BLaER1 treated with 17β-estradiol and CSF1 and Interleukin-3, amounts not matched to agents 10 nM and 100 nM (cell line): ENCODE measurements at regions not wholly inside any gene's neighbourhood (a gene's known extent, or its start where the extent isn't known, plus 50 kb on each side); places are given as distances from the start of the nearest gene placed in this dataset.

Experiments used
- H3K27ac ChIP-seq, 11 experiments: shearing (Covaris generic); formaldehyde crosslinking; 2 replicates each; pipeline ENCODE4 v1.8.1; 2022
- H3K27me3 ChIP-seq, 11 experiments: shearing (Covaris generic); formaldehyde crosslinking; 2 replicates each; pipeline ENCODE4 v1.8.1; 2022
- H3K36me3 ChIP-seq, 11 experiments: shearing (Covaris generic); formaldehyde crosslinking; 2 replicates each; pipeline ENCODE4 v1.8.1; 2022
- H3K4me1 ChIP-seq, 10 experiments: shearing (Covaris generic); formaldehyde crosslinking; 2 replicates each; pipeline ENCODE4 v1.8.1; 2022
- H3K4me2 ChIP-seq, 11 experiments: shearing (Covaris generic); formaldehyde crosslinking; 2 replicates each; pipeline ENCODE4 v1.8.1; 2022
- H3K4me3 ChIP-seq, 10 experiments: shearing (Covaris generic); formaldehyde crosslinking; 2 replicates each; pipeline ENCODE4 v1.8.1; 2022
- H3K9ac ChIP-seq, 11 experiments: shearing (Covaris generic); formaldehyde crosslinking; 2 replicates each; pipeline ENCODE4 v1.8.1; 2022
- H3K9me3 ChIP-seq, 11 experiments: shearing (Covaris generic); formaldehyde crosslinking; replicated peaks in 1 of 11; 2 replicates each; pipeline ENCODE4 v1.8.1; 2022
- H4K20me1 ChIP-seq, 11 experiments: shearing (Covaris generic); formaldehyde crosslinking; 2 replicates each; pipeline ENCODE4 v1.8.1; 2022
- Cebpa-rat ChIP-seq, 11 experiments: shearing (Covaris generic); IDR thresholded peaks; 2 replicates each; pipeline ENCODE4 v1.8.1; 2022

GRCh38 chr12:42936991-42937390 is 347.4 kb upstream of the PRICKLE1 start:
- Histone ChIP-seq H3K9ac (no peak overlapping the region), H3K4me3 (no peak overlapping the region), H3K27ac (no peak overlapping the region), H3K9me3 (peaks cover 0 to 18% (median 9%) of the 10 kb centered on the region in 11 experiments; a peak in 14 of 22 replicates), H3K4me1 (peaks cover 0 to 5% (median 0%) of the 10 kb centered on the region in 10 experiments; a peak in 3 of 20 replicates), H3K27me3 (no peaks in the 10 kb centered on the region), H4K20me1 (no peaks in the 10 kb centered on the region), H3K4me2 (no peak overlapping the region), H3K36me3 (no peaks in the 10 kb centered on the region)
- no peak for TF ChIP-seq Cebpa-rat (IDR thresholded peaks at IDR 0.05)

GRCh38 chr12:42936260-42936659 is 346.7 kb upstream of the PRICKLE1 start:
- no peak overlapping the region for H3K9ac ChIP-seq
- H3K4me3 ChIP-seq = no peak overlapping the region
- no peaks in the 10 kb centered on the region for H4K20me1 ChIP-seq
- H3K27ac ChIP-seq = no peak overlapping the region
- no peak for TF ChIP-seq Cebpa-rat (IDR thresholded peaks at IDR 0.05)
- H3K4me1 ChIP-seq = peaks cover 0 to 5% (median 0%) of the 10 kb centered on the region in 10 experiments; a peak in 3 of 20 replicates
- no peaks in the 10 kb centered on the region for H3K36me3 ChIP-seq
- no peak overlapping the region for H3K4me2 ChIP-seq
- H3K27me3 ChIP-seq = no peaks in the 10 kb centered on the region
- peaks cover 0 to 12% (median 6%) of the 10 kb centered on the region in 11 experiments; a peak in 13 of 22 replicates for H3K9me3 ChIP-seq

GRCh38 chr12:42935756-42936155 is 346.2 kb upstream of the PRICKLE1 start:
- no peak overlapping the region for H3K4me3 ChIP-seq
- no peaks in the 10 kb centered on the region for H3K27me3 ChIP-seq
- H4K20me1 ChIP-seq = no peaks in the 10 kb centered on the region
- H3K27ac ChIP-seq = no peak overlapping the region
- H3K4me2 ChIP-seq = no peak overlapping the region
- H3K36me3 ChIP-seq = no peaks in the 10 kb centered on the region
- H3K9me3 ChIP-seq = peaks cover 0 to 12% (median 1%) of the 10 kb centered on the region in 11 experiments; a peak in 8 of 22 replicates
- no peak for TF ChIP-seq Cebpa-rat (IDR thresholded peaks at IDR 0.05)
- no peak overlapping the region for H3K9ac ChIP-seq
- H3K4me1 ChIP-seq = peaks cover 0 to 5% (median 0%) of the 10 kb centered on the region in 10 experiments; a peak in 3 of 20 replicates

GRCh38 chr12:42935090-42935489 is 345.5 kb upstream of the PRICKLE1 start:
- Histone ChIP-seq H3K4me1 (peaks cover 0 to 5% (median 0%) of the 10 kb centered on the region in 10 experiments; a peak in 3 of 20 replicates), H3K4me2 (no peak overlapping the region), H3K36me3 (no peaks in the 10 kb centered on the region), H3K27ac (no peak overlapping the region), H3K27me3 (no peaks in the 10 kb centered on the region), H3K9ac (no peak overlapping the region), H3K4me3 (no peak overlapping the region), H3K9me3 (peaks cover 0 to 11% (median 0%) of the 10 kb centered on the region in 11 experiments; a peak in 7 of 22 replicates), H4K20me1 (no peaks in the 10 kb centered on the region)
- TF ChIP-seq Cebpa-rat (IDR thresholded peaks at IDR 0.05) = no peak

- no peak for TF ChIP-seq Cebpa-rat (IDR thresholded peaks at IDR 0.05)
- H3K36me3 ChIP-seq = no peaks in the 10 kb centered on the region
- H3K9ac ChIP-seq = no peak overlapping the region
- no peaks in the 10 kb centered on the region for H3K27me3 ChIP-seq
- H3K4me3 ChIP-seq = no peak overlapping the region
- H3K27ac ChIP-seq = no peak overlapping the region
- H4K20me1 ChIP-seq = no peaks in the 10 kb centered on the region
- H3K9me3 ChIP-seq = peaks cover 0 to 3% (median 0%) of the 10 kb centered on the region in 11 experiments; a peak in 5 of 22 replicates
- H3K4me1 ChIP-seq = peaks cover 0 to 5% (median 0%) of the 10 kb centered on the region in 10 experiments; a peak in 3 of 20 replicates
- no peak overlapping the region for H3K4me2 ChIP-seq
Observed at GRCh38 chr12:42933461-42934081, 344.0 kb upstream of the PRICKLE1 start.

- no peaks in the 10 kb centered on the region for H3K36me3 ChIP-seq
- no peak overlapping the region for H3K27ac ChIP-seq
- no peaks in the 10 kb centered on the region for H4K20me1 ChIP-seq
- no peak overlapping the region for H3K4me3 ChIP-seq
- peaks cover 0 to 5% (median 0%) of the 10 kb centered on the region in 10 experiments; a peak in 3 of 20 replicates for H3K4me1 ChIP-seq
- no peak for TF ChIP-seq Cebpa-rat (IDR thresholded peaks at IDR 0.05)
- no peaks in the 10 kb centered on the region for H3K9me3 ChIP-seq
- no peak overlapping the region for H3K9ac ChIP-seq
- no peak overlapping the region for H3K4me2 ChIP-seq
- no peaks in the 10 kb centered on the region for H3K27me3 ChIP-seq
Observed at GRCh38 chr12:42932936-42933335, 343.4 kb upstream of the PRICKLE1 start.

GRCh38 chr12:42926232-42926631 is 336.7 kb upstream of the PRICKLE1 start:
- Histone ChIP-seq H3K27me3 (no peaks in the 10 kb centered on the region), H4K20me1 (no peaks in the 10 kb centered on the region), H3K4me1 (no peaks in the 10 kb centered on the region), H3K27ac (no peak overlapping the region), H3K4me3 (no peak overlapping the region), H3K9ac (no peak overlapping the region), H3K4me2 (no peak overlapping the region), H3K9me3 (no peaks in the 10 kb centered on the region), H3K36me3 (no peaks in the 10 kb centered on the region)
- TF ChIP-seq Cebpa-rat (IDR thresholded peaks at IDR 0.05) = no peak

- Histone ChIP-seq H3K9ac (no peak overlapping the region), H3K27me3 (no peaks in the 10 kb centered on the region), H3K4me2 (no peak overlapping the region), H3K36me3 (no peaks in the 10 kb centered on the region), H3K4me1 (no peaks in the 10 kb centered on the region), H3K9me3 (no peaks in the 10 kb centered on the region), H4K20me1 (no peaks in the 10 kb centered on the region), H3K27ac (no peak overlapping the region), H3K4me3 (no peak overlapping the region)
- no peak for TF ChIP-seq Cebpa-rat (IDR thresholded peaks at IDR 0.05)
Observed at GRCh38 chr12:42924482-42924881, 334.9 kb upstream of the PRICKLE1 start.

GRCh38 chr12:42923583-42923982 is 334.0 kb upstream of the PRICKLE1 start:
- TF ChIP-seq Cebpa-rat (IDR thresholded peaks at IDR 0.05) = no peak
- H4K20me1 ChIP-seq = no peaks in the 10 kb centered on the region
- no peak overlapping the region for H3K27ac ChIP-seq
- H3K4me1 ChIP-seq = no peaks in the 10 kb centered on the region
- no peaks in the 10 kb centered on the region for H3K27me3 ChIP-seq
- no peaks in the 10 kb centered on the region for H3K36me3 ChIP-seq
- no peak overlapping the region for H3K9ac ChIP-seq
- H3K4me3 ChIP-seq = no peak overlapping the region
- no peaks in the 10 kb centered on the region for H3K9me3 ChIP-seq
- H3K4me2 ChIP-seq = no peak overlapping the region

- Histone ChIP-seq H3K36me3 (no peaks in the 10 kb centered on the region), H3K27me3 (no peaks in the 10 kb centered on the region), H3K4me2 (no peak overlapping the region), H3K9ac (no peak overlapping the region), H3K27ac (no peak overlapping the region), H3K4me3 (no peak overlapping the region), H4K20me1 (no peaks in the 10 kb centered on the region), H3K4me1 (no peaks in the 10 kb centered on the region), H3K9me3 (no peaks in the 10 kb centered on the region)
- no peak for TF ChIP-seq Cebpa-rat (IDR thresholded peaks at IDR 0.05)
Observed at GRCh38 chr12:42923156-42923555, 333.6 kb upstream of the PRICKLE1 start.
